ENCODE measurements at regions not wholly inside any gene's neighbourhood (a gene's known extent, or its start where the extent isn't known, plus 50 kb on each side); places are given as distances from the start of the nearest gene placed in this dataset.
A peak's percentile ranks its signal among the peaks of the same experiment; 100 is the strongest.

- H3K36me3 Mint-ChIP-seq (ENCODE audit: insufficient read depth, unreplicated experiment) = no peaks in the 10 kb centered on the region
- TF ChIP-seq CTCF (IDR thresholded peaks at IDR 0.05; ENCODE audit: unreplicated experiment) = no peak
- H3K27ac Mint-ChIP-seq (ENCODE audit: low read depth, unreplicated experiment) = no peak overlapping the region
- DNase-seq (ENCODE audit: unreplicated experiment) = peak; percentile 76
- H3K27me3 Mint-ChIP-seq (ENCODE audit: insufficient read depth, unreplicated experiment) = no peaks in the 10 kb centered on the region
- H3K4me3 Mint-ChIP-seq (ENCODE audit: unreplicated experiment) = no peak overlapping the region
- intact Hi-C loops (cut with micrococcal nuclease) = no loop called here
- no TSS peak for BruUV-seq (replicated peaks)
- H3K9me3 Mint-ChIP-seq (ENCODE audit: unreplicated experiment) = peaks cover 10% of the 10 kb centered on the region
- no peaks in the 10 kb centered on the region for H3K4me1 Mint-ChIP-seq (ENCODE audit: insufficient read depth, unreplicated experiment)
- POLR2A ChIA-PET = no interaction called here
- CTCF ChIA-PET = no interaction called here
Observed at GRCh38 chr4:117898496-117898895, 135.8 kb upstream of the NDST3 start.

GRCh38 chr4:117900832-117901231, 133.5 kb upstream of the NDST3 start:
- no peak overlapping the region for H3K4me3 Mint-ChIP-seq (ENCODE audit: unreplicated experiment)
- intact Hi-C loops (cut with micrococcal nuclease) = no loop called here
- DNase-seq (ENCODE audit: unreplicated experiment) = no peak
- H3K27me3 Mint-ChIP-seq (ENCODE audit: insufficient read depth, unreplicated experiment) = no peaks in the 10 kb centered on the region
- no TSS peak for BruUV-seq (replicated peaks)
- TF ChIP-seq CTCF (IDR thresholded peaks at IDR 0.05; ENCODE audit: unreplicated experiment) = no peak
- ChIA-PET CTCF (interaction anchor here (0.7 kb wide), 1 partner anchor 775 kb away, joined by 3 read pairs; no protein-coding TSS in a partner anchor), POLR2A (interaction anchor here (0.6 kb wide), 1 partner anchor 77 kb away, joined by 3 read pairs; no protein-coding TSS in a partner anchor)
- H3K27ac Mint-ChIP-seq (ENCODE audit: low read depth, unreplicated experiment) = no peak overlapping the region
- H3K36me3 Mint-ChIP-seq (ENCODE audit: insufficient read depth, unreplicated experiment) = no peaks in the 10 kb centered on the region
- H3K4me1 Mint-ChIP-seq (ENCODE audit: insufficient read depth, unreplicated experiment) = no peaks in the 10 kb centered on the region
- peaks cover 10% of the 10 kb centered on the region for H3K9me3 Mint-ChIP-seq (ENCODE audit: unreplicated experiment)

- Mint-ChIP-seq H3K9me3 (ENCODE audit: unreplicated experiment) (no peaks in the 10 kb centered on the region), H3K4me3 (ENCODE audit: unreplicated experiment) (no peak overlapping the region), H3K27ac (ENCODE audit: low read depth, unreplicated experiment) (no peak overlapping the region), H3K4me1 (ENCODE audit: insufficient read depth, unreplicated experiment) (no peaks in the 10 kb centered on the region), H3K27me3 (ENCODE audit: insufficient read depth, unreplicated experiment) (no peaks in the 10 kb centered on the region), H3K36me3 (ENCODE audit: insufficient read depth, unreplicated experiment) (no peaks in the 10 kb centered on the region)
- no peak for TF ChIP-seq CTCF (IDR thresholded peaks at IDR 0.05; ENCODE audit: unreplicated experiment)
- CTCF ChIA-PET = no interaction called here
- intact Hi-C loops (cut with micrococcal nuclease) = no loop called here
- POLR2A ChIA-PET = no interaction called here
- no TSS peak for BruUV-seq (replicated peaks)
- DNase-seq (ENCODE audit: unreplicated experiment) = no peak
Observed at GRCh38 chr4:117907646-117908045, 126.6 kb upstream of the NDST3 start.

GRCh38 chr4:117908306-117909207, 125.7 kb upstream of the NDST3 start:
- Mint-ChIP-seq H3K4me1 (ENCODE audit: insufficient read depth, unreplicated experiment) (no peaks in the 10 kb centered on the region), H3K27me3 (ENCODE audit: insufficient read depth, unreplicated experiment) (no peaks in the 10 kb centered on the region), H3K9me3 (ENCODE audit: unreplicated experiment) (no peaks in the 10 kb centered on the region), H3K4me3 (ENCODE audit: unreplicated experiment) (no peak overlapping the region), H3K27ac (ENCODE audit: low read depth, unreplicated experiment) (no peak overlapping the region), H3K36me3 (ENCODE audit: insufficient read depth, unreplicated experiment) (no peaks in the 10 kb centered on the region)
- no peak for DNase-seq (ENCODE audit: unreplicated experiment)
- CTCF ChIA-PET = interaction anchor here (0.6 to 1.4 kb wide), 3 partner anchors 11 to 1508 kb away, joined by 3 read pairs; no protein-coding TSS in a partner anchor
- BruUV-seq (replicated peaks) = no TSS peak
- no peak for TF ChIP-seq CTCF (IDR thresholded peaks at IDR 0.05; ENCODE audit: unreplicated experiment)
- POLR2A ChIA-PET = interaction anchor here (0.6 to 0.8 kb wide), 3 partner anchors 51 to 848 kb away, joined by 3 read pairs; no protein-coding TSS in a partner anchor
- intact Hi-C loops (cut with micrococcal nuclease) = no loop called here

Data from MCF 10A (cell line).